Caco-2 (cell line): ENCODE measurements at regions not wholly inside any gene's neighbourhood (a gene's known extent, or its start where the extent isn't known, plus 50 kb on each side); places are given as distances from the start of the nearest gene placed in this dataset.

Source experiments
- BruUV-seq: library from RNA; stranded (reverse); fragments of 400-500 nt; replicated peaks from 2 replicates; lab custom pipeline; 2021; lab: Mats Ljungman, UMichigan
- CTCF ChIA-PET: fragments of 300-600 bp; sonication (Branson Sonifier 250); formaldehyde crosslinking; loops from one replicate; lab custom pipeline; 2022; ENCODE audit warnings: antibody characterized with exemption; lab: Charles Lee
- POLR2A ChIA-PET: fragments of 300-600 bp; sonication (Branson Sonifier 250); formaldehyde crosslinking; loops from one replicate; lab custom pipeline; 2022; ENCODE audit warnings: antibody characterized with exemption; lab: Charles Lee
- DNase-seq, 2 experiments: peaks; one replicate each; pipeline versions ENCODE4 v3.0.0 to v3.0.0-alpha.2; 2020 to 2022
- H3K27me3 ChIP-seq: replicated peaks from 2 replicates; pipeline ENCODE4 v1.6.0; 2011; ENCODE audit warnings: low read length; ENCODE audit not compliant: control insufficient read depth, insufficient read depth
- H3K36me3 ChIP-seq: 2 replicates; pipeline ENCODE4 v1.5.1; 2011; ENCODE audit warnings: low read length; ENCODE audit not compliant: control insufficient read depth, insufficient read depth
- H3K4me1 ChIP-seq: fragments of 250-450 bp; sonication (Bioruptor Pico); 2 replicates; pipeline ENCODE4 v1.5.1; 2020; ENCODE audit warnings: mild to moderate bottlenecking
- H3K4me3 ChIP-seq: 2 replicates; pipeline ENCODE4 v1.5.1; 2011; ENCODE audit warnings: low read depth, mild to moderate bottlenecking, control low read depth, low read length
- H3K9me3 ChIP-seq: fragments of 250-450 bp; sonication (Bioruptor Pico); 2 replicates; pipeline ENCODE4 v1.5.1; 2020; ENCODE audit warnings: mild to moderate bottlenecking, moderate library complexity
- H3K27ac Mint-ChIP-seq: one replicate; pipeline ENCODE4 v1.8.0; 2022; ENCODE audit warnings: mixed read lengths; ENCODE audit not compliant: unreplicated experiment
- H3K27me3 Mint-ChIP-seq: one replicate; pipeline ENCODE4 v1.8.0; 2022; ENCODE audit warnings: mixed read lengths; ENCODE audit not compliant: insufficient read depth, unreplicated experiment
- H3K36me3 Mint-ChIP-seq: one replicate; pipeline ENCODE4 v1.8.0; 2022; ENCODE audit warnings: mild to moderate bottlenecking, mixed read lengths; ENCODE audit not compliant: insufficient read depth, unreplicated experiment
- H3K4me1 Mint-ChIP-seq: one replicate; pipeline ENCODE4 v1.8.0; 2022; ENCODE audit warnings: low read depth, mixed read lengths; ENCODE audit not compliant: unreplicated experiment
- H3K4me3 Mint-ChIP-seq: one replicate; pipeline ENCODE4 v1.8.0; 2022; ENCODE audit warnings: mild to moderate bottlenecking, moderate library complexity, mixed read lengths; ENCODE audit not compliant: unreplicated experiment
- H3K9me3 Mint-ChIP-seq: one replicate; pipeline ENCODE4 v1.8.0; 2022; ENCODE audit warnings: mixed read lengths; ENCODE audit not compliant: unreplicated experiment
- intact Hi-C: fragments of 100-400 bp; cut with micrococcal nuclease; formaldehyde crosslinking; loops from one replicate; pipeline ENCODE4 v1.10.0; 2022; ENCODE audit not compliant: unreplicated experiment
- TF ChIP-seq, protein P1 (sequence below), 2 experiments: fragments of 200-600 bp in 1 of 2; IDR thresholded peaks; 1 replicate in 1 of 2; 2 replicates in 1 of 2; pipeline versions ENCODE4 v1.5.1 to v1.8.0; 2011 to 2022; ENCODE audit warnings: antibody characterized with exemption in 1 of 2, control low read depth in 1 of 2, inconsistent platforms in 1 of 2, low read depth in 1 of 2, low read length in 1 of 2, mild to moderate bottlenecking in 1 of 2, moderate library complexity in 1 of 2; ENCODE audit not compliant: insufficient read depth in 1 of 2, severe bottlenecking in 1 of 2, unreplicated experiment in 1 of 2

GRCh38 chr2:204483608-204484081 lies 61.6 kb upstream of the PARD3B start:
- H3K27me3 ChIP-seq: no peaks in the 10 kb centered on the region
- no peak overlapping the region for H3K4me3 ChIP-seq
- H3K4me1 ChIP-seq: peaks cover 78% of the 10 kb centered on the region
- H3K27ac Mint-ChIP-seq: no peak overlapping the region
- no peaks in the 10 kb centered on the region for H3K36me3 ChIP-seq
- no peak overlapping the region for H3K4me3 Mint-ChIP-seq
- H3K9me3 Mint-ChIP-seq: no peaks in the 10 kb centered on the region
- intact Hi-C loops: no loop called here
- ChIA-PET POLR2A (no interaction called here), CTCF (no interaction called here)
- TF ChIP-seq, protein P1, sequence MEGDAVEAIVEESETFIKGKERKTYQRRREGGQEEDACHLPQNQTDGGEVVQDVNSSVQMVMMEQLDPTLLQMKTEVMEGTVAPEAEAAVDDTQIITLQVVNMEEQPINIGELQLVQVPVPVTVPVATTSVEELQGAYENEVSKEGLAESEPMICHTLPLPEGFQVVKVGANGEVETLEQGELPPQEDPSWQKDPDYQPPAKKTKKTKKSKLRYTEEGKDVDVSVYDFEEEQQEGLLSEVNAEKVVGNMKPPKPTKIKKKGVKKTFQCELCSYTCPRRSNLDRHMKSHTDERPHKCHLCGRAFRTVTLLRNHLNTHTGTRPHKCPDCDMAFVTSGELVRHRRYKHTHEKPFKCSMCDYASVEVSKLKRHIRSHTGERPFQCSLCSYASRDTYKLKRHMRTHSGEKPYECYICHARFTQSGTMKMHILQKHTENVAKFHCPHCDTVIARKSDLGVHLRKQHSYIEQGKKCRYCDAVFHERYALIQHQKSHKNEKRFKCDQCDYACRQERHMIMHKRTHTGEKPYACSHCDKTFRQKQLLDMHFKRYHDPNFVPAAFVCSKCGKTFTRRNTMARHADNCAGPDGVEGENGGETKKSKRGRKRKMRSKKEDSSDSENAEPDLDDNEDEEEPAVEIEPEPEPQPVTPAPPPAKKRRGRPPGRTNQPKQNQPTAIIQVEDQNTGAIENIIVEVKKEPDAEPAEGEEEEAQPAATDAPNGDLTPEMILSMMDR (IDR thresholded peaks at IDR 0.05; ENCODE audit: insufficient read depth in 1 of 2, low read depth in 1 of 2, low read length in 1 of 2, severe bottlenecking in 1 of 2, unreplicated experiment in 1 of 2): no peak
- H3K9me3 ChIP-seq: no peaks in the 10 kb centered on the region
- no peaks in the 10 kb centered on the region for H3K36me3 Mint-ChIP-seq
- H3K4me1 Mint-ChIP-seq: peaks cover 13% of the 10 kb centered on the region
- DNase-seq: no peak
- no peaks in the 10 kb centered on the region for H3K27me3 Mint-ChIP-seq
- no TSS peak for BruUV-seq

DNA sequence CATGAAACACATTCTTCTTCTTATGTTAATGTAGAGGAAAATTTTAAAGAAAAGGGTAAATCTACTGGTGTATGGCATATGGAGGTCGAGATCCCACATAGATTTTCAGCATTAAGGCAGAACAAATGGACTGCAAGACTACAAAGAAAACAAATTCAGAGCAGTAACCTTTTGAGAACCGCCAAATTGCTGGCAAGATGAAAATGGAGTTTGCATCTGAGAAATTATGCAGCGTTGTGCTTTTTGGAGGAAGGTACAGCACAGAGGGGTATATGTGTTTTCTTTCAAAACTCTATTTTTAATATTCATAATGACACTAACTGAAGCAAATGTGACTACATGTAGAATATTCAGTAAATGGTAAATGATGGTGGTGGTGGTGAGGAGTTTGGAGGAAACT lies 59.0 kb upstream of the PARD3B start:
- Histone ChIP-seq H3K4me1 (peaks cover 68% of the 10 kb centered on the region), H3K4me3 (no peak overlapping the region), H3K9me3 (no peaks in the 10 kb centered on the region), H3K27me3 (no peaks in the 10 kb centered on the region), H3K36me3 (no peaks in the 10 kb centered on the region)
- H3K9me3 Mint-ChIP-seq: no peaks in the 10 kb centered on the region
- H3K27me3 Mint-ChIP-seq: no peaks in the 10 kb centered on the region
- no peak overlapping the region for H3K4me3 Mint-ChIP-seq
- DNase-seq: no peak
- ChIA-PET CTCF (no interaction called here), POLR2A (no interaction called here)
- H3K4me1 Mint-ChIP-seq: peaks cover 18% of the 10 kb centered on the region
- TF ChIP-seq, protein P1 (IDR thresholded peaks at IDR 0.05; ENCODE audit: insufficient read depth in 1 of 2, low read depth in 1 of 2, low read length in 1 of 2, severe bottlenecking in 1 of 2, unreplicated experiment in 1 of 2): no peak
- H3K36me3 Mint-ChIP-seq: no peaks in the 10 kb centered on the region
- H3K27ac Mint-ChIP-seq: no peak overlapping the region
- BruUV-seq: no TSS peak
- intact Hi-C loops: loop anchor here (5.0 kb wide), 1 partner anchor 61 kb away; the partner anchor contains the start of gene PARD3B

DNA sequence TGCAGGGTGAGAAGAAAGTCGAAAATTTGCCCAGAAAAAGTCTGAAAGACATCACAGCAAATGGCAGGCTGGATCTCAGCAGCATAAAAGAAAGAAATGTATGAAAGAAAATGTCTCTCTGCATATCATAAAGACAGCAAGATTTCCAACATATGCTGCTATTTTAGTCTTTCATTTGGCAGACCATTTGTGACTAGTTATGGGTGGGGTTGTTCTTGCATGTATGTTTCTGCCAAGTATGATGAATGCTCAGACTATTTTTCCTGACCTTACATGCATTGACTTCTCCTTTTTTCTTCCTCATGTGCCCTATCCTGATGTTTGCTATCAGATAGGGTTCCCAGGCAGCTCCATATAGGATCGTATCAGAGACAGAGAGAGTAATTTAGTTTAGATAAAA lies 58.5 kb upstream of the PARD3B start:
- no peaks in the 10 kb centered on the region for H3K9me3 Mint-ChIP-seq
- Histone ChIP-seq H3K9me3 (no peaks in the 10 kb centered on the region), H3K27me3 (no peaks in the 10 kb centered on the region), H3K4me3 (no peak overlapping the region), H3K4me1 (peaks cover 68% of the 10 kb centered on the region), H3K36me3 (no peaks in the 10 kb centered on the region)
- H3K27me3 Mint-ChIP-seq: no peaks in the 10 kb centered on the region
- CTCF ChIA-PET: no interaction called here
- H3K36me3 Mint-ChIP-seq: no peaks in the 10 kb centered on the region
- POLR2A ChIA-PET: no interaction called here
- peaks cover 18% of the 10 kb centered on the region for H3K4me1 Mint-ChIP-seq
- BruUV-seq: no TSS peak
- no peak overlapping the region for H3K4me3 Mint-ChIP-seq
- intact Hi-C loops: loop anchor here (5.0 kb wide), 1 partner anchor 60 kb away; the partner anchor contains the start of gene PARD3B
- DNase-seq: no peak
- H3K27ac Mint-ChIP-seq: no peak overlapping the region
- TF ChIP-seq, protein P1 (IDR thresholded peaks at IDR 0.05; ENCODE audit: insufficient read depth in 1 of 2, low read depth in 1 of 2, low read length in 1 of 2, severe bottlenecking in 1 of 2, unreplicated experiment in 1 of 2): no peak
